ENCODE measurements at regions not wholly inside any gene's neighbourhood (a gene's known extent, or its start where the extent isn't known, plus 50 kb on each side); places are given as distances from the start of the nearest gene placed in this dataset.

GRCh38 chr3:187810021-187810446 lies 64.8 kb upstream of the BCL6 start:
- no peak for TF ChIP-seq CTCF (IDR thresholded peaks at IDR 0.05; ENCODE audit: extremely low read depth in 1 of 2, insufficient read depth in 1 of 2, low read depth in 1 of 2, low read length in 2 of 2)
- dilution Hi-C loops (cut with MboI; ENCODE audit: extremely low pct_ligation_motif_present, low sequenced_read_pairs) = no loop called here
- no peaks in the 10 kb centered on the region for H4K20me1 ChIP-seq (replicated peaks; ENCODE audit: control insufficient read depth, extremely low read depth, insufficient read depth, low read length)
- no peak overlapping the region for H3K4me3 ChIP-seq (replicated peaks in 1 of 3; ENCODE audit: insufficient read depth in 1 of 3, low read depth in 1 of 3, low read length in 3 of 3)
- H3K79me2 ChIP-seq (ENCODE audit: control insufficient read depth, insufficient read depth, low read length) = no peaks in the 10 kb centered on the region
- FAIRE-seq (no peak), DNase-seq (ENCODE audit: low read depth, low spot score) (no peak)
- BruUV-seq (replicated peaks) = no TSS peak
- intact Hi-C loops (cut with micrococcal nuclease) = no loop called here
- H3K4me1 ChIP-seq (ENCODE audit: control insufficient read depth, extremely low read depth, insufficient read depth, low read length) = no peaks in the 10 kb centered on the region
- H3K9ac ChIP-seq (replicated peaks; ENCODE audit: extremely low read depth, insufficient read depth, low read length) = no peak overlapping the region
- no peaks in the 10 kb centered on the region for H3K9me1 ChIP-seq (replicated peaks; ENCODE audit: control insufficient read depth, extremely low read depth, insufficient read depth, low read length)
- no peak overlapping the region for H3K4me2 ChIP-seq (ENCODE audit: insufficient read depth, low read length)
- H2AFZ ChIP-seq (ENCODE audit: low read depth, low read length) = no peak overlapping the region
- POLR2A ChIA-PET = no interaction called here
- no peaks in the 10 kb centered on the region for H3K36me3 ChIP-seq (ENCODE audit: control insufficient read depth in 2 of 2, extremely low read depth in 1 of 2, insufficient read depth in 2 of 2, low read length in 2 of 2)
- no peak overlapping the region for H3K27ac ChIP-seq (ENCODE audit: insufficient read depth, low read depth, low read length)
- CTCF ChIA-PET = no interaction called here
- H3K27me3 ChIP-seq (ENCODE audit: control insufficient read depth in 2 of 2, insufficient read depth in 2 of 2, low read length in 2 of 2) = peaks cover 3 to 18% of the 10 kb centered on the region in 2 experiments
- no peaks in the 10 kb centered on the region for H3K9me3 ChIP-seq (replicated peaks; ENCODE audit: control insufficient read depth, insufficient read depth, low read length)

GRCh38 chr3:187811585-187812250 lies 66.5 kb upstream of the BCL6 start:
- no TSS peak for BruUV-seq (replicated peaks)
- Histone ChIP-seq H2AFZ (ENCODE audit: low read depth, low read length) (no peak overlapping the region), H3K36me3 (ENCODE audit: control insufficient read depth in 2 of 2, extremely low read depth in 1 of 2, insufficient read depth in 2 of 2, low read length in 2 of 2) (no peaks in the 10 kb centered on the region), H4K20me1 (replicated peaks; ENCODE audit: control insufficient read depth, extremely low read depth, insufficient read depth, low read length) (no peaks in the 10 kb centered on the region), H3K4me2 (ENCODE audit: insufficient read depth, low read length) (no peak overlapping the region), H3K9me1 (replicated peaks; ENCODE audit: control insufficient read depth, extremely low read depth, insufficient read depth, low read length) (no peaks in the 10 kb centered on the region), H3K4me3 (replicated peaks in 1 of 3; ENCODE audit: insufficient read depth in 1 of 3, low read depth in 1 of 3, low read length in 3 of 3) (no peak overlapping the region), H3K9me3 (replicated peaks; ENCODE audit: control insufficient read depth, insufficient read depth, low read length) (no peaks in the 10 kb centered on the region), H3K27me3 (ENCODE audit: control insufficient read depth in 2 of 2, insufficient read depth in 2 of 2, low read length in 2 of 2) (peaks cover 3 to 18% of the 10 kb centered on the region in 2 experiments), H3K79me2 (ENCODE audit: control insufficient read depth, insufficient read depth, low read length) (no peaks in the 10 kb centered on the region), H3K4me1 (ENCODE audit: control insufficient read depth, extremely low read depth, insufficient read depth, low read length) (no peaks in the 10 kb centered on the region), H3K9ac (replicated peaks; ENCODE audit: extremely low read depth, insufficient read depth, low read length) (no peak overlapping the region), H3K27ac (ENCODE audit: insufficient read depth, low read depth, low read length) (no peak overlapping the region)
- no peak for DNase-seq (ENCODE audit: low read depth, low spot score)
- dilution Hi-C loops (cut with MboI; ENCODE audit: extremely low pct_ligation_motif_present, low sequenced_read_pairs) = no loop called here
- intact Hi-C loops (cut with micrococcal nuclease) = no loop called here
- POLR2A ChIA-PET = no interaction called here
- TF ChIP-seq JUN (IDR thresholded peaks at IDR 0.05; ENCODE audit: borderline replicate concordance, insufficient read depth, insufficient read length, low read depth) (no peak), POLR2AphosphoS5 (IDR thresholded peaks at IDR 0.05; ENCODE audit: insufficient read depth, low read depth, low read length) (no peak), FOS (IDR thresholded peaks at IDR 0.05; ENCODE audit: borderline replicate concordance, insufficient read depth, low read length) (no peak), MYC (IDR thresholded peaks at IDR 0.05; ENCODE audit: low read depth, low read length) (no peak), POLR2A (IDR thresholded peaks at IDR 0.05; ENCODE audit: low read depth, low read length) (no peak)
- FAIRE-seq = no peak
- CTCF ChIA-PET = interaction anchor here (0.7 kb wide), 1 partner anchor 34 kb away, joined by 3 read pairs; no protein-coding TSS in a partner anchor
